T-helper 1 cell (primary cell): ENCODE measurements at regions not wholly inside any gene's neighbourhood (a gene's known extent, or its start where the extent isn't known, plus 50 kb on each side); places are given as distances from the start of the nearest gene placed in this dataset.
"Not testable (repeated sequence)": the region's sequence is repeated elsewhere in the genome, so short reads cannot be mapped to it uniquely, and the experiment has no call there.

ENCODE experiments used
- DNase-seq, 5 donors: peaks; one replicate each; pipeline ENCODE4 v3.0.0-alpha.2; 2012 to 2020

GRCh38 chr10:3331187-3331586 lies 158.6 kb upstream of the PITRM1 start:
- no peak for DNase-seq

DNA sequence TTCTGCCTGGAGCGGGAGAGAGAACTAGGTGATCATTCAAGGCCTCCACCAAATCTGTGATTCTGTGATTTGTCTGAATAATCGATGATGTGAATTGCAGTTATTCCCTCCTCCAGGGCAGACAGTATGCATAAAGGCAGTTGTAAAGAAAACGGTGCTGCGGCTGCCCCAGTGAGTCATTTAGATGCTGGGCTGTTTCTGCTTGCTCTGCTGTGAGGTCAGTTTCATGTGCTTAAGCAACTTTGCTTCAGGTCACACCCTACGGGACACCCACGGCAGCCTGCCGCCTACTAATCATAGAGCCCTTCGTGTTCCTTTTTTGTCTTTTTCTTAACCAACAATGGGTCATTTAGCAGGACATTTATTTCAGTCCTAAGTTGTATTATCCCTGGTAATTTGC lies 158.1 kb upstream of the PITRM1 start:
- DNase-seq, result no peak

DNA sequence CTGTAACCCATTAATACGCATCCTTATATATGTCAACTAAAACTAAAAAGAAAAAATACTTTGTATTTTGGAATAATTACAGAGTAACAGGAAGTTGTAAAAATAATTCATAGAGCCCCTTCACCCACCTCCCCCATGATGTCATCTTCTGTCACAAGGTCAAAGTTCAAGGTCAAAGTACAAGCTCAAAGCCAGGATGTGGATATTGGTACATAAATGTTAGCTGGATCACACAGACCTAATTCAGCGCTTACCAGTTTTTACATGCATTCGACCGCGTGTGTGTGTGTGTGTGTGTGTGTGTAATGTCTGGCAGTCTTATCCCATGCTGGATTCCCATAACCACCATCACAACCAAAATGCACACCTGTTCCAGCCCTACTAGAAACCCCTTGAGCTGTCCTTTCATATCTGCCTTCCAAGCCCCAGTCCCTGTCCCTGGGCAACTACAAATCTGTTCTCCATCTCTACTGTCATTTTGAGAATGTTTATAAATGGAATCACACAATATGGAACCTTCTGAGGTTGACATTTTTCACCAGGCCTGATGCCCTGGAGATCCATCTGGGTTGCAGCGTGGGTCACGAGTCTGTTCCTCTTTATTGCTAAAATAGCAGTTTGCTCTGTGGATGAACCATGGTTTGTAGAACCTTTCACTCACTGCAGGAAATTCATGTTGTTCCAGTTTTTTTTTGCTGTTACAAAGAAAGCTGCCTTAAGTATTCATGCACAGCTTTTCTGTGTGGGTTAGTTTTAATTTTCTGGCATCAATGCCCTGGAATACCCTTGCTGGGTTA lies 153.6 kb upstream of the PITRM1 start:
- no peak for DNase-seq

GRCh38 chr10:3324612-3325038 lies 152.0 kb upstream of the PITRM1 start:
- no peak for DNase-seq

GRCh38 chr10:3323865-3324498 lies 151.4 kb upstream of the PITRM1 start:
- no peak for DNase-seq

DNA sequence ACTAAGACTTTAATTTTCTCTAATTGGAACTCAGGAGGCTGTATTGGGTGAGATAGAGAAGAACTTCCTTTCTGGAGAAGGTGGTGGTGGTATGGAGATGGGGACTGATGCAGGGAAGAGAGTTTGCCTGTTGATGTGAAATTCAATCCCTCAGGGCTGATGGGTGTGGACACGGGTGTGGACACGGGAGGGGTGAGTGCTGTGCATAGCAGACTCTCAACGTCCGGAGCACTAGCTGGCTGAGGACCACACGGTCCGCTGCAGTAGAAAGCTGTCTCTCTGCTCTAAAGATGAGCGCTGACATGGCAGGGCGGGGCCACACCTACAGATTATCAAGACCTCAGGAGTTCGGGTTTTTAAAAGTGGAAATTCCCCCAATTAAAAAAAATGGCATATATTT lies 148.5 kb upstream of the PITRM1 start:
- DNase-seq, result no peak

GRCh38 chr10:3319811-3320226 lies 147.2 kb upstream of the PITRM1 start:
- no peak for DNase-seq

DNA sequence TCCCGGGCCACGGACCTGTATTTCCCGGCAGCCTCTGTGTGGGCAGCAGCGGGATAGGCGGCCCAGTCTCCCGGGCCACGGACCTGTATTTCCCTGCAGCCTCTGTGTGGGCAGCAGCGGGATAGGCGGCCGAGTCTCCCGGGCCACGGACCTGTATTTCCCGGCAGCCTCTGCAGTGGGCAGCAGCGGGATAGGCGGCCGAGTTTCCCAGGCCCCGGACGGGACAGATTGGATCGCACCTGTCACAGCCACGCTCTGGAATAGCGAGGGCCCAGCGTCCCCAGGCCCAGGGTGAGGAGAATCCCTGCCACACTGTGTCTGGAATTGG lies 145.9 kb upstream of the PITRM1 start:
- DNase-seq, result not testable (repeated sequence)

DNA sequence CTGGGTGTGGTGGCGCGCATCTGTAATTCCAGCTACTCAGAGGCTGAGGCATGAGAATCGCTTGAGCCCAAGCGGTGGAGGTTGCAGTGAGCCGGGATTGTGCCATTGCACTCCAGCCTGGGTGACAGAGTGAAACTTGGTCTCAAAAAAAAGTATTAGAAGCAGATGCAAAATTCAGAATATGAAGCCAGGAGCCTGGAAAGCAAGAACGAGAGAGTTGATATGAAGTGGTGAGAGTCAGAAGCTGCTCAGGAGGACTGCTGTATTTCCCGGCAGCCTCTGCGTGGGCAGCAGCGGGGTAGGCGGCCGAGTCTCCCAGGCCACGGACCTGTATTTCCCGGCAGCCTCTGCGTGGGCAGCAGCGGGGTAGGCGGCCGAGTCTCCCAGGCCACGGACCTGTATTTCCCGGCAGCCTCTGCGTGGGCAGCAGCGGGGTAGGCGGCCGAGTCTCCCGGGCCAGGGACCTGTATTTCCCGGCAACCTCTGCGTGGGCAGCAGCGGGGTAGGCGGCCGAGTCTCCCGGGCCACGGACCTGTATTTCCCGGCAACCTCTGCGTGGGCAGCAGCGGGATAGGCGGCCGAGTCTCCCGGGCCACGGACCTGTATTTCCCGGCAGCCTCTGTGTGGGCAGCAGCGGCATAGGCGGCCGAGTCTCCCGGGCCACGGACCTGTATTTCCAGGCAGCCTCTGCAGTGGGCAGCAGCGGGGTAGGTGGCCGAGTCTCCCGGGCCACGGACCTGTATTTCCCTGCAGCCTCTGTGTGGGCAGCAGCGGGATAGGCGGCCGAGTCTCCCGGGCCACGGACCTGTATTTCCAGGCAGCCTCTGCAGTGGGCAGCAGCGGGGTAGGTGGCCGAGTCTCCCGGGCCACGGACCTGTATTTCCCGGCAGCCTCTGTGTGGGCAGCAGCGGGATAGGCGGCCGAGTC lies 145.2 kb upstream of the PITRM1 start:
- not testable (repeated sequence) for DNase-seq

DNA sequence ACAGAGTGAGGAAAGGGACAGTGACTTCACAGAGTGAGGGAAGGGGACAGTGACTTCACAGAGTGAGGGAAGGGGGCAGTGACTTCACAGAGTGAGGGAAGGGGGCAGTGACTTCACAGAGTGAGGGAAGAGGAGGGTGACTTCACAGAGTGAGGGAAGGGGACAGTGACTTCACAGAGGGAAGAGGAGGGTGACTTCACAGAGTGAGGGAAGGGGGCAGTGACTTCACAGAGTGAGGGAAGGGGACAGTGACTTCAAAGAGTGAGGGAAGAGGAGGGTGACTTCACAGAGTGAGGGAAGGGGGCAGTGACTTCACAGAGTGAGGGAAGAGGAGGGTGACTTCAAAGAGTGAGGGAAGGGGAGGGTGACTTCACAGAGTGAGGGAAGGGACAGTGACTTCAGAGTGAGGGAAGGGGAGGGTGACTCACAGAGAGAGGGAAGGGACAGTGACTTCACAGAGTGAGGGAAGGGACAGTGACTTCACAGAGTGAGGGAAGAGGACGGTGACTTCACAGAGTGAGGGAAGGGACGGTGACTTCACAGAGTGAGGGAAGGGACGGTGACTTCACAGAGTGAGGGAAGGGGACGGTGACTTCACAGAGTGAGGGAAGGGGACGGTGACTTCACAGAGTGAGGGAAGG lies 142.0 kb upstream of the PITRM1 start:
- not testable (repeated sequence) for DNase-seq

GRCh38 chr10:3313784-3314444 lies 141.3 kb upstream of the PITRM1 start:
- DNase-seq, result not testable (repeated sequence)

DNA sequence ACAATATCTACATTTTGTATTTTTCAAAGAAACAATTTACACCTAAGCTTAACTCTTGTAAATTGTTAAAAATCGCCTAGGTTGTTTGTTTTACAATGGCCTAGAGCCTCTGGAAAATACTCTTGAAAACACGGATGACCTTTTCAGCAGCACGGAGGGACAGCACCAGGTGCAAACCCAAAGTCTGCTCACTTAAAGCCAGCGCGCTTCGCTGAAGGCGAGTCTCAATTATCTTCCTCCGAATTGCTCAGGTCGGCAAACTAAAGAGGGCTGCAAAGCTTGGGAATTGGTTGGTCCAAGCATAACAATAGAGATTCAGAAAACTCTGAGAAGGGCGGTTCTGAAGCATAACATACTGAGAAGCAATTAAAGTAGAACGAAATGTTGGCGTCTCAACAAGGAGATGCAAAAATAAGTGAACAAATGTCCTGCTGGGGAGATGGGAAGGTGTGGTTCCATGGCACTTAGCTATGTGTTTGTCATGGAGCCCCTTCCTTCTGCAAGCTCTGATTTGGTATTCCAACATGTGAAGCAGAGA lies 139.9 kb upstream of the PITRM1 start:
- no peak for DNase-seq

- DNase-seq, result no peak
Measured at GRCh38 chr10:3310016-3310784, 137.6 kb upstream of the PITRM1 start.

DNA sequence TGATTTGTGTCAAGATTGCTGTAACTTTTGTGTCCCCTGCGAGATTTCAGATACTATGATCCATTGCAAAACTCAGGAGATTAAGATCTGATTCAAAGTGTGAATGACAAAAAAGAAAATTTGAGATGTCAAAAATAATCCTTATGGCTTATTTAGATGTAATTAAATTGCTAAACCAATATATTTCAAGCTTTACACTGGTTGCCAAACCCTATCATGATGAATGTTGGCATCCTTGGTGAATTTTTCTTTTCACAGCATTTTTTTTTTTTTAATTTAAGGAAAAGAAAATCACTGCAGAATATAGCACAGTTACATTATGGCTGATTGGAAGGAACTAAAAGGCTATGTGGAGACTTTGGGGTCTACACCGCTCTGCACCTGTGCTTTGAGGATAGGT lies 133.5 kb upstream of the PITRM1 start:
- DNase-seq, result no peak

- no peak for DNase-seq
Measured at GRCh38 chr10:3295582-3296151, 123.1 kb upstream of the PITRM1 start.

- no peak for DNase-seq
Measured at GRCh38 chr10:3294919-3295581, 122.5 kb upstream of the PITRM1 start.

GRCh38 chr10:3293581-3294431 lies 121.2 kb upstream of the PITRM1 start:
- DNase-seq, result no peak

DNA sequence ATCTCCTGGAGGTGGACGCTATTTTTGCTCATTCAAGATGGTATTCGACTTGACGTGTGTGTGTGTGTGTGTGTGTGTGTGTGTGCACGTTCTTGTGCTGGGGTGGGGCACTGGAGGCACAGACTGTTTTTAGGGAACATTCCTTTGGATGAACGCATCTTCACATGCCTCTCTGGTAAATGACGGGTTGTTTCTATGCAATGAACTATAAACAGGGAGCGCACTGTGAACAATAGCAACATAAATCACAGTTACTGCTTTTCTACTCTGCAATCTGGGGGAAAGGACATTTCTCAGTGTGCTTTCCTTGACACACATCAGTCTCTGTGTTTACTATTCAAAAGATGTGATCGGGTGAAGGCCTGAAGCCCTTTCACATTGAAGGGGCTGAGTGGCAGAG lies 120.1 kb upstream of the PITRM1 start:
- DNase-seq, result no peak

GRCh38 chr10:3290550-3290949 lies 118.0 kb upstream of the PITRM1 start:
- no peak for DNase-seq
